ENCODE measurements at regions not wholly inside any gene's neighbourhood (a gene's known extent, or its start where the extent isn't known, plus 50 kb on each side); places are given as distances from the start of the nearest gene placed in this dataset.

DNA sequence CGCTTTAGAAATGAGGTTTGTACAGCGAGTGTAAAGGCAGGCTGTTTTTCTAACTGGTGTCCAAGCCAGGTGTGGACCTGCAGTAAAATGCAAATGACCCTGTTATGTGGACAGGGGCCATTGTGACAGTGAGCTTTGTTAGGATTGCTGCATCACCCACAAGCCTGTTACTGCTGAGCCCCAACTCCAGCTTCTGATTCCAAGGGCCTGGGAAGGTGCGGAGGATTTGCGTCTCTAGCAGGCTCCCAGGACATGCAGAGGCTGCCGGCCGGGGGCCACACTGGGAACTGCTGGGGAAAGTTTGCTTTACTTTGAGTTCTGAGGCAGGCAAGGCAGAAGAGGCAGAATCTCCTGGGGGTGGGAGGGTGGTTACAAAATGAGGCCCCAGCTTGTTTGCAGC lies 164.1 kb downstream of the GLI2 start:
- ATAC-seq, result no peak
- no peak overlapping the region for H3K9ac ChIP-seq (ENCODE audit: low read length)
- BruUV-seq (replicated peaks), result no TSS peak
- H3K36me3 ChIP-seq (ENCODE audit: low read depth, low read length), result no peaks in the 10 kb centered on the region
- no peak overlapping the region for H3K4me2 ChIP-seq (ENCODE audit: low read length)
- no peak overlapping the region for H3K4me3 ChIP-seq (ENCODE audit: low read length)
- no peak for DNase-seq
- CTCF ChIA-PET, result no interaction called here
- intact Hi-C loops (cut with micrococcal nuclease), result no loop called here
- POLR2A ChIA-PET (ENCODE audit: unreplicated experiment), result no interaction called here
- no peaks in the 10 kb centered on the region for H3K9me3 ChIP-seq (ENCODE audit: low read length)
- no peaks in the 10 kb centered on the region for H4K20me1 ChIP-seq (ENCODE audit: low read length)
- H3F3A ChIP-seq (ENCODE audit: low read length, unreplicated experiment), result no peaks in the 10 kb centered on the region
- H3K27ac ChIP-seq (ENCODE audit: low read length), result no peak overlapping the region
- no peak overlapping the region for H2AFZ ChIP-seq (ENCODE audit: low read length)
- no peaks in the 10 kb centered on the region for H3K4me1 ChIP-seq (ENCODE audit: insufficient read depth, low read length)
- no peaks in the 10 kb centered on the region for H3K9me2 ChIP-seq (replicated peaks; ENCODE audit: low read length)
- H3K27me3 ChIP-seq (ENCODE audit: low read length), result no peaks in the 10 kb centered on the region
- no peak for TF ChIP-seq EZH2 (IDR thresholded peaks at IDR 0.05; ENCODE audit: low read length, unreplicated experiment)
- TF ChIP-seq, protein P1, sequence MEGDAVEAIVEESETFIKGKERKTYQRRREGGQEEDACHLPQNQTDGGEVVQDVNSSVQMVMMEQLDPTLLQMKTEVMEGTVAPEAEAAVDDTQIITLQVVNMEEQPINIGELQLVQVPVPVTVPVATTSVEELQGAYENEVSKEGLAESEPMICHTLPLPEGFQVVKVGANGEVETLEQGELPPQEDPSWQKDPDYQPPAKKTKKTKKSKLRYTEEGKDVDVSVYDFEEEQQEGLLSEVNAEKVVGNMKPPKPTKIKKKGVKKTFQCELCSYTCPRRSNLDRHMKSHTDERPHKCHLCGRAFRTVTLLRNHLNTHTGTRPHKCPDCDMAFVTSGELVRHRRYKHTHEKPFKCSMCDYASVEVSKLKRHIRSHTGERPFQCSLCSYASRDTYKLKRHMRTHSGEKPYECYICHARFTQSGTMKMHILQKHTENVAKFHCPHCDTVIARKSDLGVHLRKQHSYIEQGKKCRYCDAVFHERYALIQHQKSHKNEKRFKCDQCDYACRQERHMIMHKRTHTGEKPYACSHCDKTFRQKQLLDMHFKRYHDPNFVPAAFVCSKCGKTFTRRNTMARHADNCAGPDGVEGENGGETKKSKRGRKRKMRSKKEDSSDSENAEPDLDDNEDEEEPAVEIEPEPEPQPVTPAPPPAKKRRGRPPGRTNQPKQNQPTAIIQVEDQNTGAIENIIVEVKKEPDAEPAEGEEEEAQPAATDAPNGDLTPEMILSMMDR (conservative IDR thresholded peaks at IDR 0.05; ENCODE audit: low read depth, low read length), result no peak
- no peak for TF ChIP-seq EZH2phosphoT487 (IDR thresholded peaks at IDR 0.05; ENCODE audit: borderline replicate concordance, low read length)
- no peaks in the 10 kb centered on the region for H3K79me2 ChIP-seq (ENCODE audit: low read length)

DNA sequence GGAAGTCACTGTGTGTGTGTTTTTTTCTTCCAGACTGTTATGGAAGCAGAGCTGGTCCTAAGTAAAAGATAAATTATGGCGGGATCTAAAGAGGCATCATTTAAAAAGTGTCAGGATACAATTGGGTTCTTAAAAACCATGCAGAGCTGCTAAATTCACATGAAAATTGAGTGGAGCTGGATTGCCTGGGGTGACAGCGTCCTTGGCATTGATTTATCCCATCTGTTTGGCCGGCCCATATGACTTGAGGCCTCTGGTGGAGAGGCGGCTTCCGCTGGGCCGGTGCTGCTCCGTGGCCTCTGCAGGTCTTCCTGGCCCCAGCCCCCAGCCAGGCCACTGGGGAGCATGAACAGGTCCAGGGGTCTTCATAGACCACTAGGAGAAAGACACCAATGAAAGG lies 165.5 kb downstream of the GLI2 start:
- H2AFZ ChIP-seq (ENCODE audit: low read length), result no peak overlapping the region
- no peaks in the 10 kb centered on the region for H4K20me1 ChIP-seq (ENCODE audit: low read length)
- intact Hi-C loops (cut with micrococcal nuclease), result no loop called here
- TF ChIP-seq EZH2 (IDR thresholded peaks at IDR 0.05; ENCODE audit: low read length, unreplicated experiment) (no peak), EZH2phosphoT487 (IDR thresholded peaks at IDR 0.05; ENCODE audit: borderline replicate concordance, low read length) (no peak)
- TF ChIP-seq, protein P1 (conservative IDR thresholded peaks at IDR 0.05; ENCODE audit: low read depth, low read length), result no peak
- no peaks in the 10 kb centered on the region for H3K9me2 ChIP-seq (replicated peaks; ENCODE audit: low read length)
- POLR2A ChIA-PET (ENCODE audit: unreplicated experiment), result no interaction called here
- H3K4me3 ChIP-seq (ENCODE audit: low read length), result no peak overlapping the region
- no peaks in the 10 kb centered on the region for H3K9me3 ChIP-seq (ENCODE audit: low read length)
- no peaks in the 10 kb centered on the region for H3K4me1 ChIP-seq (ENCODE audit: insufficient read depth, low read length)
- no peak overlapping the region for H3K4me2 ChIP-seq (ENCODE audit: low read length)
- no peaks in the 10 kb centered on the region for H3K36me3 ChIP-seq (ENCODE audit: low read depth, low read length)
- H3F3A ChIP-seq (ENCODE audit: low read length, unreplicated experiment), result no peaks in the 10 kb centered on the region
- DNase-seq (no peak), ATAC-seq (no peak)
- no peak overlapping the region for H3K9ac ChIP-seq (ENCODE audit: low read length)
- CTCF ChIA-PET, result no interaction called here
- no TSS peak for BruUV-seq (replicated peaks)
- no peaks in the 10 kb centered on the region for H3K79me2 ChIP-seq (ENCODE audit: low read length)
- H3K27ac ChIP-seq (ENCODE audit: low read length), result no peak overlapping the region
- no peaks in the 10 kb centered on the region for H3K27me3 ChIP-seq (ENCODE audit: low read length)

DNA sequence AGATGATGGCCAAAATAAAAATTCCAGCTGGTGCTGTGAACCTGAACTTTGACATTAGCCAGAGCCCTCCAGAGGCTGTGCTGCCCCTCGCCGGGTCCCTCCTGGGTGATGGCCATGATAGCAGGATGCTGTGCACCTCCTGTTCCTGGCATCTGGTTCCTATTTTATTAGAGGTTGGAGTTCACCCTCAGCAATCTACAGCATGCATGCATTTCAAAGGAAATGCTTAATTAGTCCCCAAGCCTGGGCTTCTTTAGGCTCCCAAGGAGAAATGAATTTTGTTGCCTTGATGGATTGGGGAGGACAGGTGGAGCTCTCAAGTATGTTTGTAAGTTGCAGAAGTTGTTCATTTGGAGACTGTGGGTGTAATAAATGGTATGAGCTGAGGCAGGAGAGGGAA lies 166.9 kb downstream of the GLI2 start:
- Histone ChIP-seq H3F3A (ENCODE audit: low read length, unreplicated experiment) (no peaks in the 10 kb centered on the region), H3K4me1 (ENCODE audit: insufficient read depth, low read length) (no peaks in the 10 kb centered on the region), H3K9ac (ENCODE audit: low read length) (no peak overlapping the region), H3K9me3 (ENCODE audit: low read length) (no peaks in the 10 kb centered on the region), H3K36me3 (ENCODE audit: low read depth, low read length) (no peaks in the 10 kb centered on the region), H3K9me2 (replicated peaks; ENCODE audit: low read length) (no peaks in the 10 kb centered on the region), H2AFZ (ENCODE audit: low read length) (no peak overlapping the region), H3K4me2 (ENCODE audit: low read length) (no peak overlapping the region), H3K4me3 (ENCODE audit: low read length) (no peak overlapping the region), H3K27me3 (ENCODE audit: low read length) (no peaks in the 10 kb centered on the region), H3K27ac (ENCODE audit: low read length) (no peak overlapping the region), H3K79me2 (ENCODE audit: low read length) (no peaks in the 10 kb centered on the region), H4K20me1 (ENCODE audit: low read length) (no peaks in the 10 kb centered on the region)
- no TSS peak for BruUV-seq (replicated peaks)
- intact Hi-C loops (cut with micrococcal nuclease), result no loop called here
- ChIA-PET CTCF (no interaction called here), POLR2A (ENCODE audit: unreplicated experiment) (no interaction called here)
- TF ChIP-seq EZH2 (IDR thresholded peaks at IDR 0.05; ENCODE audit: low read length, unreplicated experiment) (no peak), EZH2phosphoT487 (IDR thresholded peaks at IDR 0.05; ENCODE audit: borderline replicate concordance, low read length) (no peak)
- TF ChIP-seq, protein P1 (conservative IDR thresholded peaks at IDR 0.05; ENCODE audit: low read depth, low read length), result no peak
- ATAC-seq, result no peak
- DNase-seq, result no peak

All from PC-3 (cell line).